DOHH2 (cell line): ENCODE measurements at regions not wholly inside any gene's neighbourhood (a gene's known extent, or its start where the extent isn't known, plus 50 kb on each side); places are given as distances from the start of the nearest gene placed in this dataset.

ENCODE experiments used
- EZH2phosphoT487 ChIP-seq: fragments of 200-600 bp; sonication (generic); IDR thresholded peaks from 2 replicates; pipeline ENCODE4 v1.6.1; 2017; ENCODE audit warnings: borderline replicate concordance, mild to moderate bottlenecking, antibody characterized with exemption, low read length, moderate library complexity, mixed read lengths
- TF ChIP-seq, protein P1 (sequence below): fragments of 200-600 bp; sonication (generic); IDR thresholded peaks from one replicate; pipeline ENCODE4 v1.5.1; 2014; ENCODE audit warnings: antibody characterized with exemption, mild to moderate bottlenecking, low read depth, low read length; ENCODE audit not compliant: poor library complexity, severe bottlenecking

DNA sequence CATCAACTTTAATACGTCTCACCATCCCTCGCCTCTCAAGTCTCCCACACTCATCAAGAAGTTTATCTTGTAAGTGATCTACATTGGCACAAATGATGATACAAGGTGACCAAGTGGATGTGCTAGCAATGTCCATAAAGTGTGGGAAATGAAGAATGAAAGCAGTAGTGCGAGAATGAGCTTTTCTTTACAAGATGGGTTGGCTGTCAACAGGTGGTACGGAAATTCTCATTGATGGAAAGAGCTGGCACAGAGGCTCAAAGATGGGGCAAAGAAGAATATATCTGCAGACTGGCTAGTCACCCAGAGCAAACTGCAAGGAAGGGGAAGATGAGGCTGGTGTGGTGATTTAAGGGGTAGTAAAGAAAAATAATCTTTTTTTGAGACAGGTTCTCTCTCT, 640.8 kb downstream of the MAT2B start:
- TF ChIP-seq, protein P1, sequence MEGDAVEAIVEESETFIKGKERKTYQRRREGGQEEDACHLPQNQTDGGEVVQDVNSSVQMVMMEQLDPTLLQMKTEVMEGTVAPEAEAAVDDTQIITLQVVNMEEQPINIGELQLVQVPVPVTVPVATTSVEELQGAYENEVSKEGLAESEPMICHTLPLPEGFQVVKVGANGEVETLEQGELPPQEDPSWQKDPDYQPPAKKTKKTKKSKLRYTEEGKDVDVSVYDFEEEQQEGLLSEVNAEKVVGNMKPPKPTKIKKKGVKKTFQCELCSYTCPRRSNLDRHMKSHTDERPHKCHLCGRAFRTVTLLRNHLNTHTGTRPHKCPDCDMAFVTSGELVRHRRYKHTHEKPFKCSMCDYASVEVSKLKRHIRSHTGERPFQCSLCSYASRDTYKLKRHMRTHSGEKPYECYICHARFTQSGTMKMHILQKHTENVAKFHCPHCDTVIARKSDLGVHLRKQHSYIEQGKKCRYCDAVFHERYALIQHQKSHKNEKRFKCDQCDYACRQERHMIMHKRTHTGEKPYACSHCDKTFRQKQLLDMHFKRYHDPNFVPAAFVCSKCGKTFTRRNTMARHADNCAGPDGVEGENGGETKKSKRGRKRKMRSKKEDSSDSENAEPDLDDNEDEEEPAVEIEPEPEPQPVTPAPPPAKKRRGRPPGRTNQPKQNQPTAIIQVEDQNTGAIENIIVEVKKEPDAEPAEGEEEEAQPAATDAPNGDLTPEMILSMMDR: no peak
- TF ChIP-seq EZH2phosphoT487: no peak
